ENCODE measurements at regions not wholly inside any gene's neighbourhood (a gene's known extent, or its start where the extent isn't known, plus 50 kb on each side); places are given as distances from the start of the nearest gene placed in this dataset.

GRCh38 chr5:27412384-27412783, 374.0 kb upstream of the CDH9 start:
- no peaks in the 10 kb centered on the region for H3K36me3 ChIP-seq (ENCODE audit: control insufficient read depth in 2 of 4, insufficient read depth in 4 of 4, low read length in 3 of 4)
- TF ChIP-seq JUN (IDR thresholded peaks at IDR 0.05; ENCODE audit: low read depth, low read length) (no peak), NRF1 (IDR thresholded peaks at IDR 0.05; ENCODE audit: low read depth, low read length) (no peak), KDM1A (IDR thresholded peaks at IDR 0.05; ENCODE audit: borderline replicate concordance, low read length) (no peak), RXRA (IDR thresholded peaks at IDR 0.05; ENCODE audit: insufficient read depth, low read depth, low read length) (no peak), EGR1 (IDR thresholded peaks at IDR 0.05; ENCODE audit: borderline replicate concordance, low read depth, low read length) (no peak), HDAC6 (IDR thresholded peaks at IDR 0.05; ENCODE audit: low read depth, low read length) (no peak), YY1 (IDR thresholded peaks at IDR 0.05; ENCODE audit: low read depth, low read length) (no peak), CHD1 (IDR thresholded peaks at IDR 0.05; ENCODE audit: low read depth, low read length) (no peak), EP300 (IDR thresholded peaks at IDR 0.05; ENCODE audit: borderline replicate concordance in 1 of 2, low read depth in 2 of 2, low read length in 2 of 2) (no peak), TCF12 (IDR thresholded peaks at IDR 0.05; ENCODE audit: low read depth, low read length) (no peak)
- TF ChIP-seq, protein P1, sequence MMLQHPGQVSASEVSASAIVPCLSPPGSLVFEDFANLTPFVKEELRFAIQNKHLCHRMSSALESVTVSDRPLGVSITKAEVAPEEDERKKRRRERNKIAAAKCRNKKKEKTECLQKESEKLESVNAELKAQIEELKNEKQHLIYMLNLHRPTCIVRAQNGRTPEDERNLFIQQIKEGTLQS (IDR thresholded peaks at IDR 0.05; ENCODE audit: insufficient read depth, low read depth, low read length), result no peak
- TF ChIP-seq, protein P2, sequence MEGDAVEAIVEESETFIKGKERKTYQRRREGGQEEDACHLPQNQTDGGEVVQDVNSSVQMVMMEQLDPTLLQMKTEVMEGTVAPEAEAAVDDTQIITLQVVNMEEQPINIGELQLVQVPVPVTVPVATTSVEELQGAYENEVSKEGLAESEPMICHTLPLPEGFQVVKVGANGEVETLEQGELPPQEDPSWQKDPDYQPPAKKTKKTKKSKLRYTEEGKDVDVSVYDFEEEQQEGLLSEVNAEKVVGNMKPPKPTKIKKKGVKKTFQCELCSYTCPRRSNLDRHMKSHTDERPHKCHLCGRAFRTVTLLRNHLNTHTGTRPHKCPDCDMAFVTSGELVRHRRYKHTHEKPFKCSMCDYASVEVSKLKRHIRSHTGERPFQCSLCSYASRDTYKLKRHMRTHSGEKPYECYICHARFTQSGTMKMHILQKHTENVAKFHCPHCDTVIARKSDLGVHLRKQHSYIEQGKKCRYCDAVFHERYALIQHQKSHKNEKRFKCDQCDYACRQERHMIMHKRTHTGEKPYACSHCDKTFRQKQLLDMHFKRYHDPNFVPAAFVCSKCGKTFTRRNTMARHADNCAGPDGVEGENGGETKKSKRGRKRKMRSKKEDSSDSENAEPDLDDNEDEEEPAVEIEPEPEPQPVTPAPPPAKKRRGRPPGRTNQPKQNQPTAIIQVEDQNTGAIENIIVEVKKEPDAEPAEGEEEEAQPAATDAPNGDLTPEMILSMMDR (IDR thresholded peaks at IDR 0.05; ENCODE audit: control extremely low read depth in 1 of 3, insufficient read depth in 1 of 3, low read depth in 1 of 3, low read length in 3 of 3), result no peak

More at GRCh38 chr5:27412384-27412783, 374.0 kb upstream of the CDH9 start:
- H3K79me1 ChIP-seq (ENCODE audit: low read depth, low read length), result no peaks in the 10 kb centered on the region
- no peaks in the 10 kb centered on the region for H4K20me1 ChIP-seq (replicated peaks in 1 of 2; ENCODE audit: control insufficient read depth in 1 of 2, insufficient read depth in 2 of 2, low read length in 2 of 2)
- H3K27me3 ChIP-seq (replicated peaks in 1 of 4; ENCODE audit: control insufficient read depth in 3 of 4, extremely low read depth in 1 of 4, insufficient read depth in 3 of 4, low read length in 3 of 4), result no peaks in the 10 kb centered on the region
- H3K4me1 ChIP-seq (replicated peaks in 1 of 4; ENCODE audit: control insufficient read depth in 3 of 4, insufficient read depth in 4 of 4, low read length in 3 of 4), result no peaks in the 10 kb centered on the region
- no peak overlapping the region for H3K18ac ChIP-seq (ENCODE audit: extremely low read depth, low read length)
- no peak overlapping the region for H2AFZ ChIP-seq (ENCODE audit: low read length)
- H4K8ac ChIP-seq (ENCODE audit: extremely low read depth, insufficient read depth, low read length), result no peak overlapping the region
- no peak overlapping the region for H2AK5ac ChIP-seq (ENCODE audit: low read depth, low read length)
- no peak overlapping the region for H2BK15ac ChIP-seq (ENCODE audit: low read length)
- H3K23me2 ChIP-seq (ENCODE audit: low read depth, low read length), result no peaks in the 10 kb centered on the region
- FAIRE-seq, result no peak
- ChIA-PET POLR2A (ENCODE audit: partially characterized antibody) (no interaction called here), CTCF (ENCODE audit: partially characterized antibody) (no interaction called here)
- H3K9me3 ChIP-seq (ENCODE audit: insufficient read depth in 2 of 2, low read depth in 1 of 2, low read length in 1 of 2), result no peaks in the 10 kb centered on the region
- no peak overlapping the region for H4K5ac ChIP-seq (ENCODE audit: insufficient read length, low read depth, low read length)
- H3K79me2 ChIP-seq (ENCODE audit: control insufficient read depth in 1 of 2, insufficient read depth in 2 of 2, low read length in 2 of 2), result no peaks in the 10 kb centered on the region
- WGBS, 2 experiments (ENCODE audit: extremely low coverage in 1 of 2, insufficient coverage in 1 of 2, insufficient read length in 1 of 2, insufficient replicate concordance in 2 of 2, low coverage in 1 of 2, low lambda C conversion rate in 2 of 2, missing lambda C conversion rate in 1 of 2), result 54% methylated on average over 1 of the region's 1 CpG; no CpG with 5 or more reads in 1 of the 2 experiments
- H3K9ac ChIP-seq (replicated peaks in 1 of 4; ENCODE audit: extremely low read depth in 1 of 4, low read depth in 3 of 4, low read length in 3 of 4), result no peak overlapping the region
- H3K14ac ChIP-seq (ENCODE audit: insufficient read length), result no peak overlapping the region
- no peak overlapping the region for H2BK12ac ChIP-seq (ENCODE audit: low read depth, low read length)
- no peak overlapping the region for H2BK20ac ChIP-seq (ENCODE audit: low read length)
- H4K91ac ChIP-seq (replicated peaks; ENCODE audit: insufficient read length, low read length), result no peak overlapping the region
- no peak overlapping the region for H3K23ac ChIP-seq (ENCODE audit: insufficient read length)
- H3K27ac ChIP-seq (ENCODE audit: low read depth, low read length), result no peak overlapping the region
- H2BK120ac ChIP-seq (replicated peaks; ENCODE audit: low read depth, low read length), result no peak overlapping the region
- no peak overlapping the region for H2BK5ac ChIP-seq (ENCODE audit: low read depth, low read length)
- H3K4me3 ChIP-seq (ENCODE audit: extremely low read depth in 1 of 4, insufficient read depth in 2 of 4, low read depth in 3 of 4, low read length in 4 of 4), result no peak overlapping the region
- no peak overlapping the region for H3K4ac ChIP-seq (replicated peaks; ENCODE audit: insufficient read length, low read depth, low read length)
- H3K4me2 ChIP-seq (ENCODE audit: insufficient read depth in 1 of 2, low read depth in 2 of 2, low read length in 2 of 2), result no peak overlapping the region
- DNase-seq (ENCODE audit: low read depth in 1 of 2, low spot score in 2 of 2), result no peak
- no peak overlapping the region for H3K56ac ChIP-seq (replicated peaks; ENCODE audit: insufficient read length, low read depth, low read length)

All from H1 (cell line).